Left ventricle myocardium inferior (tissue), 1 donor: ENCODE measurements at regions not wholly inside any gene's neighbourhood (a gene's known extent, or its start where the extent isn't known, plus 50 kb on each side); places are given as distances from the start of the nearest gene placed in this dataset.

Experiments used
- DNase-seq: peaks from one replicate; pipeline ENCODE4 v3.0.0-alpha.2; 2020
- H3K27ac ChIP-seq: fragments of 200-600 bp; replicated peaks from 2 replicates; pipeline ENCODE4 v1.8.0; 2021
- H3K27me3 ChIP-seq: fragments of 200-600 bp; 2 replicates; pipeline ENCODE4 v1.8.0; 2021; ENCODE audit warnings: low read depth
- H3K36me3 ChIP-seq: fragments of 200-600 bp; 2 replicates; pipeline ENCODE4 v1.8.0; 2021
- H3K4me1 ChIP-seq: fragments of 200-600 bp; 2 replicates; pipeline ENCODE4 v1.8.0; 2021
- H3K4me3 ChIP-seq: fragments of 200-600 bp; 2 replicates; pipeline ENCODE4 v1.8.0; 2021; ENCODE audit warnings: mild to moderate bottlenecking, moderate library complexity
- H3K9me3 ChIP-seq: fragments of 200-600 bp; replicated peaks from 2 replicates; pipeline ENCODE4 v1.8.0; 2021
- CTCF ChIP-seq: fragments of 200-600 bp; IDR thresholded peaks from 2 replicates; pipeline ENCODE4 v1.8.0; 2021; ENCODE audit warnings: antibody characterized with exemption, mild to moderate bottlenecking, borderline replicate concordance
- intact Hi-C: fragments of 100-400 bp; cut with micrococcal nuclease; formaldehyde crosslinking; loops from one replicate; pipeline ENCODE4 v1.11.0; 2022
- donor health status: DM: no; HTN: yes; CAD: no; lungs with severe emphysema.

- intact Hi-C loops: no loop called here
- no peak for TF ChIP-seq CTCF
- Histone ChIP-seq H3K4me3 (no peak overlapping the region), H3K27me3 (peaks cover 30% of the 10 kb centered on the region), H3K9me3 (no peaks in the 10 kb centered on the region), H3K27ac (no peak overlapping the region), H3K36me3 (no peaks in the 10 kb centered on the region), H3K4me1 (peaks cover 17% of the 10 kb centered on the region)
- no peak for DNase-seq
Measured at GRCh38 chr6:169960886-169961611, 209.6 kb downstream of the ERMARD start.

GRCh38 chr6:169960521-169960885, 209.1 kb downstream of the ERMARD start:
- Histone ChIP-seq H3K4me3 (no peak overlapping the region), H3K9me3 (no peaks in the 10 kb centered on the region), H3K27me3 (peaks cover 30% of the 10 kb centered on the region), H3K36me3 (no peaks in the 10 kb centered on the region), H3K27ac (no peak overlapping the region), H3K4me1 (peaks cover 17% of the 10 kb centered on the region)
- intact Hi-C loops: no loop called here
- DNase-seq: no peak
- TF ChIP-seq CTCF: no peak

- TF ChIP-seq CTCF: no peak
- intact Hi-C loops: no loop called here
- Histone ChIP-seq H3K9me3 (no peaks in the 10 kb centered on the region), H3K4me1 (peaks cover 17% of the 10 kb centered on the region), H3K27ac (no peak overlapping the region), H3K36me3 (no peaks in the 10 kb centered on the region), H3K27me3 (peaks cover 30% of the 10 kb centered on the region), H3K4me3 (no peak overlapping the region)
- no peak for DNase-seq
Measured at GRCh38 chr6:169960003-169960344, 208.6 kb downstream of the ERMARD start.

GRCh38 chr6:169959136-169960002, 207.9 kb downstream of the ERMARD start:
- no peak overlapping the region for H3K27ac ChIP-seq
- H3K4me1 ChIP-seq: peaks cover 17% of the 10 kb centered on the region
- intact Hi-C loops: no loop called here
- no peaks in the 10 kb centered on the region for H3K36me3 ChIP-seq
- peaks cover 30% of the 10 kb centered on the region for H3K27me3 ChIP-seq
- no peaks in the 10 kb centered on the region for H3K9me3 ChIP-seq
- H3K4me3 ChIP-seq: peak overlapping the region; percentile 9
- no peak for DNase-seq
- no peak for TF ChIP-seq CTCF

GRCh38 chr6:169958510-169958909, 207.1 kb downstream of the ERMARD start:
- Histone ChIP-seq H3K9me3 (no peaks in the 10 kb centered on the region), H3K4me1 (peaks cover 17% of the 10 kb centered on the region), H3K4me3 (no peak overlapping the region), H3K27ac (no peak overlapping the region), H3K27me3 (peaks cover 30% of the 10 kb centered on the region), H3K36me3 (no peaks in the 10 kb centered on the region)
- DNase-seq: no peak
- TF ChIP-seq CTCF: no peak
- intact Hi-C loops: no loop called here
